SJSA1 (cell line): ENCODE measurements at regions not wholly inside any gene's neighbourhood (a gene's known extent, or its start where the extent isn't known, plus 50 kb on each side); places are given as distances from the start of the nearest gene placed in this dataset.

Source experiments
- DNase-seq, 2 experiments: peaks; one replicate each; pipeline ENCODE4 v3.0.0-alpha.2; 2015 to 2020; ENCODE audit warnings: low spot score in 2 of 2, low read depth in 1 of 2
- H3K27ac ChIP-seq: fragments of 250-450 bp; sonication (Bioruptor Pico); 2 replicates; pipeline ENCODE4 v1.5.1; 2020; ENCODE audit warnings: mild to moderate bottlenecking, moderate library complexity
- H3K27me3 ChIP-seq: fragments of 250-450 bp; sonication (Bioruptor Pico); replicated peaks from 2 replicates; pipeline ENCODE4 v1.5.1; 2020; ENCODE audit warnings: mild to moderate bottlenecking, moderate library complexity
- H3K36me3 ChIP-seq: fragments of 250-450 bp; sonication (Bioruptor Pico); 2 replicates; pipeline ENCODE4 v1.5.1; 2020; ENCODE audit warnings: mild to moderate bottlenecking
- H3K4me1 ChIP-seq: fragments of 250-450 bp; sonication (Bioruptor Pico); replicated peaks from 2 replicates; pipeline ENCODE4 v1.6.1; 2021; ENCODE audit warnings: mild to moderate bottlenecking
- H3K4me3 ChIP-seq: fragments of 250-450 bp; sonication (Bioruptor Pico); 2 replicates; pipeline ENCODE4 v1.5.1; 2020; ENCODE audit warnings: mild to moderate bottlenecking
- H3K9me3 ChIP-seq: fragments of 250-450 bp; sonication (Bioruptor Pico); replicated peaks from 2 replicates; pipeline ENCODE4 v1.5.1; 2020; ENCODE audit warnings: mild to moderate bottlenecking

DNA sequence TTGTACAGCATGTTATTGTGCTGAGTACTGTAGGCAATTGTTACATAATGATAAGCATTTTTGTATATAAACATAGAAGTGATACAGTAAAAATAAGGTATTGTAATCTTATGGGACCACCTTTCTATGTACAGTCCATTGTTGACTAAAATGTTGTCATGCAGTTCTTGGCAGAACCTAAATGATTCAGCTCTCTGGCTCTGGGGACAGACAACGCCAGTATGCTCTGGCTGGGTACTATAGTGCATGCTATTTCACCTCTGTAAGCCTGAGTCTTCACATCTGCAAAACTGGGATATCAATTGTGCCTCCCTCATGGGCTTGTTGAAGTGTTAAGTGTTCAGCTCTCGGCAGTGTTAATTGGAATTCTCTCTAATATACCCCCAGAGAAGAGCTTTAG lies 674.3 kb downstream of the INHBA start:
- no peaks in the 10 kb centered on the region for H3K27me3 ChIP-seq
- no peaks in the 10 kb centered on the region for H3K9me3 ChIP-seq
- peak overlapping the region; percentile 93 for H3K27ac ChIP-seq
- no peak for DNase-seq
- peaks cover 81% of the 10 kb centered on the region for H3K4me1 ChIP-seq
- no peaks in the 10 kb centered on the region for H3K36me3 ChIP-seq
- H3K4me3 ChIP-seq = no peak overlapping the region

DNA sequence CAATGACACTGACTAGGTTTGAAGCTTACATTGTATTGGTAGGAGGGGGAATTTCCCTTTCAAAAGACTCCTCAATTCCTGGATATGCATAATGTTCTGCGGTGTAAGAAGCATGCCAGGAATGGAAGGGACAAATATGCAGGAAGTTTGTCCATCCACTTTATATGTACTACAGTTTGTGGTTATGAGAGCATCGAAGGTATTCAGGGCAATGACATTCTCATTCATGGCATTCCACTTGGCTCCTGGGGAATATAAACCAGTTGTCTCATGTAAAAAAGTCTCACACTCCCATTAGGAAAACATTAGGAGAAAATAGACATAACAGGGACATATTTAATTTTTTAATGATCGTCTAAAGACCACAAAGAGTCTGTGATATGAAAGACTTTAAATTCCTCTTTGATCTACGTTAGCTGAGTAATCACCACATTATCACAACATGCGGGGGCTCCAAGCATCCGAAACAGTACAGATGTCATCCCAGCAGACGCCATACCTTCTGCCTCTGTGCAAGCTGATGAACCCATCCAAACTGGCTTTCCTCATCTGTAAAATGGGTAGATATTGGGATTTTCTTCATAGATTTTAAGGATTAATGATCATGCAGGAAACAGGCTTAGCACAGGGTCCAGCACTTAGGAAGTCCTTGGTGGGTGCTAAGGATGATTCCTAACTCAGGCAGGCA lies 675.3 kb downstream of the INHBA start:
- no peaks in the 10 kb centered on the region for H3K36me3 ChIP-seq
- H3K27ac ChIP-seq = peak overlapping the region; percentile 93
- H3K27me3 ChIP-seq = no peaks in the 10 kb centered on the region
- peaks cover 71% of the 10 kb centered on the region for H3K4me1 ChIP-seq
- H3K9me3 ChIP-seq = no peaks in the 10 kb centered on the region
- H3K4me3 ChIP-seq = no peak overlapping the region
- DNase-seq = peak; percentile 82 to 98

DNA sequence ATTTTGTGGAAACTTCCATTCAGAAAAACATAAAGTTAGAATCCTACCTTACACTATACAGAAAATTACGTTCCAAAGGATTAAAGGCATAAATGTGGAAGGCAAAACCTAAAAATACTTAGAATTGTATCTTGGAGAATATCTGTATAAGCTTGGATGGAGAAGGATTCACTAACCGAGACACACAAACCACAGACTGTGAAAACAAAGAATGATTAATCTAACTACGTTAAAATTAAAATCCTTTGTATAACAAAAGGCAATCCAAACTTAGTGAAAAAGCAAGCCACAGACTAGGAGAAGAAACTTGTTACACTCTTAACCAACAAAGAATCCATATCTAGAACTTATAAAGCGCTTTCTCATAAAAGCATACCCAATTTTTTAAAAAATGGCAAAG lies 678.8 kb downstream of the INHBA start:
- Histone ChIP-seq H3K27me3 (no peaks in the 10 kb centered on the region), H3K9me3 (no peaks in the 10 kb centered on the region), H3K4me1 (peaks cover 36% of the 10 kb centered on the region), H3K36me3 (no peaks in the 10 kb centered on the region), H3K4me3 (no peak overlapping the region), H3K27ac (no peak overlapping the region)
- no peak for DNase-seq

DNA sequence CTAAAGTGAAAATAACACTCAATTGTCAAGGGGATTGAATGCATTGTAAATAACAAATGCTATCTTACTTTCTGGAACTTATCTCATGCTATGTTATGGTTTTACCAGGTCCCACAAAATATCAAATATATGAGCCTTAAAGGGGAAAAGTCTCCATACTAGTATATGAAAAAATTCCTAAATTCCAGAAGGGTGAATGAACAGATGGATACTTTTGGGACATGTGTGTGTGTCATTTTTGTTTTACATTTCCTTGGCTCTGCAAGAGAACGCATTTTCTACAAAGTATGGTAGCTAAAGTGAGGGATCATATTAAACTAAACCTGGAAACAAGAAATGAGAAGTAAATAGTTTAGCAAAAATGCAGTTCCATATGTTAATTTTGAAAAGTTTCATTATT lies 682.8 kb downstream of the INHBA start:
- Histone ChIP-seq H3K9me3 (no peaks in the 10 kb centered on the region), H3K27me3 (no peaks in the 10 kb centered on the region), H3K27ac (no peak overlapping the region), H3K4me3 (no peak overlapping the region), H3K4me1 (peaks cover 8% of the 10 kb centered on the region), H3K36me3 (no peaks in the 10 kb centered on the region)
- no peak for DNase-seq

DNA sequence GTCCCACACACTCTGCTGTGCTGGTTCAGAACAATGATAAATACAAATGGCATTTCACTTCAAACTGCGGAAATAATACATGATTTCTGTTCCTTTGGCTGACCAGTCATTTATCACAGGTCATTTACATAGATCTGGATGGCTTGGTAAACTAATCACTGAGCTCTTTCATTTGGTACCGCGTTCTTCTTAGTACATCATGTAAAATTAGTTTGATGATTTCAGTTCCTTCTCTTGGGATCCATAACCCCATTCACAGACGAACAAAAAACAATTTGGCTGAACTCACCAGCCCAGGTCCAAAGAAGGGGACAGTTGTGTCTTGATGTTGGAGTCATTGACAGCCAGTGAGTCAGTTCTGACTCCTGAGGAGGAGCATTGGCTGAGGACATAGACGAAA lies 689.8 kb downstream of the INHBA start:
- H3K36me3 ChIP-seq = no peaks in the 10 kb centered on the region
- no peak for DNase-seq
- H3K9me3 ChIP-seq = no peaks in the 10 kb centered on the region
- H3K27ac ChIP-seq = no peak overlapping the region
- peaks cover 3% of the 10 kb centered on the region; the same call in 1 of the 2 replicates for H3K4me1 ChIP-seq
- no peaks in the 10 kb centered on the region for H3K27me3 ChIP-seq
- no peak overlapping the region for H3K4me3 ChIP-seq

DNA sequence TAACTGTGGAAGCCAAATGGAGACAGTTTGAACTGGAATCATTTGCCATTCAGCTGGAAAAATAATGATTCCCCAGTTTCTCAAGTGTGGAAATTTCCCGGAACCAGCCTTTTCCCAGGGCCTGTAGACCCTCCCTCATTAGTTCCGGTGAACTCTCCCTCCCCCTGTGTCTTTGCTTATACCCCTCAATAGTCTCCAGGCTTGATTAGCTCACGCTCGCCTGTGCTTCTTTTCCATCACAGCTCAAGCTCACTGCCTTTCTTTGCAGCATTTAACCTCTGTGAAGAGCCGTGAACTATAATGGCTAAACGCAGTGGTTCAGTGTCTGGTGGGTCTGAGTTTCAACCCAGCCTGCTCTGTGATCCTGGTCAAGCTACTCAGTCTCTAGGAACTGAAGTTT lies 690.8 kb downstream of the INHBA start:
- DNase-seq = no peak
- Histone ChIP-seq H3K27ac (no peak overlapping the region), H3K4me3 (no peak overlapping the region), H3K27me3 (no peaks in the 10 kb centered on the region), H3K4me1 (peaks cover 8% of the 10 kb centered on the region), H3K9me3 (no peaks in the 10 kb centered on the region), H3K36me3 (no peaks in the 10 kb centered on the region)

DNA sequence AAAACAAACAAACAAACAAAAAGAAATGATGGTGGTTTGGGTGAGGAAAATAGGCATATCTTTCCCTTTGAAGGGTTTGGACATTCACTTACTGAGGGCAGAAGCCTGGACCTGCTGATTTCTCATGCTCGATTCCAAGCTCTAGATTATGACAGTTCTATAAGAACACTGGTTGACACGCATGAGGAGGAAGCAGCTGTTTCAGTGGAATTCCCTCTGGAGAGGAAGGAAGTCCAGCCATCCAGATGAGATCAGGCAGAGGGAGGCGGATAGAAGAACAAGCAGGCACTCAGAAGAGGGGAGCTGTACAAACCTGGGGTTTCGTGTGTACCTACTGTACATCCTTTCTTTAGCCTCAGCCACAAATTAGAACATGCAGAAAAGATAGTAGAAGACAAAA lies 691.9 kb downstream of the INHBA start:
- no peak overlapping the region for H3K27ac ChIP-seq
- no peaks in the 10 kb centered on the region for H3K36me3 ChIP-seq
- no peak for DNase-seq
- H3K4me3 ChIP-seq = no peak overlapping the region
- H3K27me3 ChIP-seq = no peaks in the 10 kb centered on the region
- peaks cover 14% of the 10 kb centered on the region for H3K4me1 ChIP-seq
- H3K9me3 ChIP-seq = no peaks in the 10 kb centered on the region

DNA sequence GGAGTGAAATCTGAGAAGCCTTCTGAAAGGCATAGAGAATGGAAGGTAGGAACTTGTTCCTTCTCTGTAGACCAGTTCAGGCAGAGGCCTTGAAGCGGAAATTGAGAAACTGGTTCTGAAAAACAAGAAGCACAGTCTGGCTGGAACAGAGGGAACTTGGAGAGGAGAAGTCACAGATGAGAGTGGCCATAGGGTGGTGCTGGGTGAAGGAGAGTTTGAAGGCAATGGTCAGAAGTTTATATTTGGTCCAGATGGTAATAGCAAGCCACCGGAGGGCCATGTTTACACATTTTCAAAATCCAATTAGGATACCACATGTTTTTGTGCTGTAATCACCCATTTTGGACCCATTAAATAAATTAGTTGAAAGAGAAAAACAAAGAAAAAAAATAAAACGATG lies 692.5 kb downstream of the INHBA start:
- H3K4me3 ChIP-seq = no peak overlapping the region
- peaks cover 19% of the 10 kb centered on the region for H3K4me1 ChIP-seq
- no peak overlapping the region for H3K27ac ChIP-seq
- H3K36me3 ChIP-seq = no peaks in the 10 kb centered on the region
- H3K27me3 ChIP-seq = no peaks in the 10 kb centered on the region
- no peaks in the 10 kb centered on the region for H3K9me3 ChIP-seq
- no peak for DNase-seq

DNA sequence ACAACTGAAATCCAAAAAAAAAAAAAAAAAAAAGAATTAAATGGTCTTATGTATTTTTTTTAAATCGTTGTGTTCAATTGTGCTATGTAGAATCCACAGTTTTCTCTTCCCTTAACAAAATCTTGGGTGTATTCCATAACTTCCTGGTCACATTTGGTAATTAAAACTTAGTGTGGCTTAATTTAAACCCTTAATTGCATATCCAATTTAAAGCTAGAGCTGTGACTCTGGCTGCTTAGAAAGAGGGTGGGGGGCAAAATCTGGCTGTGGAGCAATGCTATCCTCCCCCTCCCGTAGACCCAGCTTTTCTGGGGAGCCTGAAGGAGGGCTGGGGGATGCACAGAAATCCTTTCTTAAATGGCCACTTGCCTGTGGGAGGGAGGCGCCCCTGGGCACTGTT lies 695.1 kb downstream of the INHBA start:
- no peak for DNase-seq
- H3K4me1 ChIP-seq = peaks cover 27% of the 10 kb centered on the region
- H3K27me3 ChIP-seq = no peaks in the 10 kb centered on the region
- H3K9me3 ChIP-seq = no peaks in the 10 kb centered on the region
- no peaks in the 10 kb centered on the region for H3K36me3 ChIP-seq
- H3K4me3 ChIP-seq = no peak overlapping the region
- no peak overlapping the region for H3K27ac ChIP-seq

DNA sequence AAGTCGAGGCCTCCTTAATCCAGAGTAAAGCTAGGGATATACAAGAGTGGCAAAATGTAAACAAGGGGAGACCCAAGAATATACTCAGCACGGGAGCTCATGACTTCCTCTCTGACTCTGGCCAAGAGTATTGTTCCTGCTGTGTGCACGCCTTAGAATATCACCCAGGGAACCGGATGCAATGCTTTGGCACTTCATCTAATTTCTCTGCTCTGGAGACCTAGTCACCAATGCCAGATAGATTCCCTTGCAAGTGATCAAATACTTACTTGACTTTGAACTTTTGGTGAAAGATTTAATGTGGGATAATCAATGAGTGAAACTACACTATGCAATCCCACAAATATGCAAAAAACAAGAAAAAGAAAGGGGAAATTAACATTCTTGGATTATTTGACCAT lies 695.5 kb downstream of the INHBA start:
- peaks cover 27% of the 10 kb centered on the region for H3K4me1 ChIP-seq
- DNase-seq = no peak
- no peaks in the 10 kb centered on the region for H3K27me3 ChIP-seq
- no peaks in the 10 kb centered on the region for H3K9me3 ChIP-seq
- peak overlapping the region; percentile 11; the same call in 1 of the 2 replicates for H3K27ac ChIP-seq
- no peaks in the 10 kb centered on the region for H3K36me3 ChIP-seq
- no peak overlapping the region for H3K4me3 ChIP-seq

DNA sequence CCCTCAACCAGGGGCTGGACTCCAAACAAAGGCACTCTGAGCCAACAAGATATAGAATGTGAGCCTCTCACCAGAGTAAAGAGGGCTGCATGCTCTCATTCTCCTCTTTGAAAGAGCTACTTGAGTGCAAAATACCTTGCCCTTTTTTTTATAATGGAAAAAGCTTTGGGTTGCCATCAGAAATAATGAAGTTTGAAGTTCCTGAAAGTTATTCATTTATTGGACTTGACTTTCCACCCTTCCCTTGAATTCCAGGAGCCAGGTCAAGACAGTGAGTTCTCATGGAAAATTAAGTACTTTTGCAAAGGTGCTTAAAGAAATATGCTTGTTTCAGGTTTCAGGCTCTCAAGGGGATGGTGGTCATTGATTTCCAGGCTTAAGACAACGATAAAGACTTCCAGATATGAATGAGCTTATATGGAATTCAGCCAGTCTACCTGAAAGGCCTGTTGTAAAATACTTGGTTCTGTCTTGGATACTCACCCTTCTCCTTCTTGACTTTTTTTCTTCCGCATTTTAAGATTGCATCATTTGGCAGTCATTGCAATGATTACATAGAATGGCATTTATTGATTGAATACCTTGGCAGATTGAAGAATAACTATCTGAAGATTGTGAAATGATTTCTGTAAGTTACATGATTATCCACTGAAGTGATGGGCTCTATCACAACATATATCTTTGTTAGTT lies 696.4 kb downstream of the INHBA start:
- Histone ChIP-seq H3K4me1 (peaks cover 27% of the 10 kb centered on the region), H3K9me3 (peaks cover 3% of the 10 kb centered on the region), H3K36me3 (no peaks in the 10 kb centered on the region), H3K4me3 (no peak overlapping the region), H3K27ac (peak overlapping the region; percentile 65; the same call in 1 of the 2 replicates), H3K27me3 (no peaks in the 10 kb centered on the region)
- no peak for DNase-seq

DNA sequence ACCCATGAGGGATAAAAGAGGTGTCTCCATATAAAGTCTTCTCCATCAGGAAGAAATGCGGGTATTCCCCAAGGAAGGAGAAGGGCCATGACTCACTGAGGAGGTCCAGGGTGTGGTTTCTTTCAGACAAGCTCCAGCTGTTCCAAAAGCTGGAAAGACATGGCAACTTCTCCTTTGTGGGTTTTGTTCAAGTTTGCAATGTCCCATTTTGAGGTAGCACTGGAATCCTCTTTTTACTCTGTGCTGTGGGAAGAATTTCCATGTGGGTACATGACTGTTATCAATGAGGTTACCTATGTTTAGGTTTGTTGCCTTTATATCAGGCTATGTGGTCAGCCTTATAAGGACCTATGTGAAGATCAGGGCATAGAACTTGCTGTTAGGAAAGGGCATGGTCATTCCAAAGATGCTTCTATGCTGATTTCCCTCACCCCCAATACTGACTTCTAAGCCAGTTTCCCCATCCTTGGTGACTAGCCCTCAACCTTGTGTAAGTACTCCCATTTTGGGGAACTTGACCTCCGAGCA lies 697.5 kb downstream of the INHBA start:
- Histone ChIP-seq H3K27me3 (no peaks in the 10 kb centered on the region), H3K27ac (peak overlapping the region; percentile 65)

DNA sequence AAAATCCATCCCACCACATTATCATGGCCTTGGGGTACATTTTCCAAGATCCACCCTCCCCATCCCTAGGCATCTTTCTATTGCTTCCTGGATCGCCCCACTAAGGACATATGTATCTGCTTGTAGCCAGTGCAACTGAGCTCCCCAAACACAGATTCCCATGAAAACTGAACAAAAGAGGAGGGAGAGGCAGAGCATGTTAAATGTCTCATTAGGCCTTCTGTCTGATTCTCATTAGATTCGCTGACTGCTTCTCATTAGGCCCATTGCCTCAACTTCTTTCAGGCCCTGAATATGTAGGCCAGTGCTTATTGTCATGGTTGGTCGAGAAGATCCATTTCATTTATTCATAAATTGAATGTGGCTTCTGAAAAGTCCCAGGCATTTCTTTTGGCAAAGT lies 698.9 kb downstream of the INHBA start:
- no peak overlapping the region for H3K4me3 ChIP-seq
- no peaks in the 10 kb centered on the region for H3K27me3 ChIP-seq
- DNase-seq = no peak
- H3K27ac ChIP-seq = no peak overlapping the region
- H3K4me1 ChIP-seq = peaks cover 24% of the 10 kb centered on the region
- no peaks in the 10 kb centered on the region for H3K36me3 ChIP-seq
- peaks cover 7% of the 10 kb centered on the region for H3K9me3 ChIP-seq

More for the DNA sequence above, 697.5 kb downstream of the INHBA start:
- DNase-seq = peak; percentile 62 to 67
- peaks cover 7% of the 10 kb centered on the region for H3K9me3 ChIP-seq
- no peaks in the 10 kb centered on the region for H3K36me3 ChIP-seq
- no peak overlapping the region for H3K4me3 ChIP-seq
- H3K4me1 ChIP-seq = peaks cover 24% of the 10 kb centered on the region

DNA sequence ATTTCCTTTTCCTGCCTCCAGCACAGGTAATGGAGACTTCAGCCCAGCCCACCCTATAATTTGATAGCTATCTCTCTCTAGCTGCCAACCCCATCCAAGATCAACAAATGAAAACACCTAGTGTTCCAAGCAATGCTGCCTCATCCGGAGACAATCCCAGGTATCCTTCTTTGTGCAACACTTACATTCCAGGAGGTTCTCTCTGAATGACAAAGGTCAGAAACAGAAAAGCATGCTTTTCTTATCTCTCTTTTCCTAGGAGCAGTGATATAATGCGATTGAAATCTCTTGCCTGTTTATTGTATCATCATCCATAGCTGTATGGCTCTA lies 699.3 kb downstream of the INHBA start:
- H3K27me3 ChIP-seq = no peaks in the 10 kb centered on the region
- no peaks in the 10 kb centered on the region for H3K36me3 ChIP-seq
- H3K4me3 ChIP-seq = no peak overlapping the region
- peaks cover 24% of the 10 kb centered on the region for H3K4me1 ChIP-seq
- peaks cover 7% of the 10 kb centered on the region for H3K9me3 ChIP-seq
- no peak for DNase-seq
- no peak overlapping the region for H3K27ac ChIP-seq
